IMR-90 (cell line): ENCODE measurements at regions not wholly inside any gene's neighbourhood (a gene's known extent, or its start where the extent isn't known, plus 50 kb on each side); places are given as distances from the start of the nearest gene placed in this dataset.
"Not testable (repeated sequence)": the region's sequence is repeated elsewhere in the genome, so short reads cannot be mapped to it uniquely, and the experiment has no call there.

Source experiments
- ATAC-seq: fragments of 200-7000 bp; cut with Tn5 transposase; 2 replicates; pipeline ENCODE4 v1.9.1; 2020; ENCODE audit warnings: low read depth, mild to moderate bottlenecking, moderate library complexity
- BruUV-seq: library from RNA; stranded (reverse); fragments of 400-500 nt; replicated peaks from 2 replicates; lab custom pipeline; 2021; lab: Mats Ljungman, UMichigan
- CTCF ChIA-PET: fragments of 300-600 bp; formaldehyde crosslinking; extraction: SDS; loops from one replicate; lab custom pipeline; 2021; ENCODE audit warnings: antibody characterized with exemption; lab: Yijun Ruan, JAX
- POLR2A ChIA-PET: fragments of 300-600 bp; sonication (Branson Sonifier 250); formaldehyde crosslinking; loops from one replicate; lab custom pipeline; 2022; ENCODE audit warnings: antibody characterized with exemption; ENCODE audit not compliant: unreplicated experiment; lab: Charles Lee
- DNase-seq: peaks from one replicate; pipeline ENCODE4 v3.0.0; 2013
- H2AFZ ChIP-seq: replicated peaks from 2 replicates; pipeline ENCODE3; 2013; ENCODE audit warnings: low read length, mild to moderate bottlenecking; ENCODE audit not compliant: poor library complexity
- H2AK5ac ChIP-seq: 2 replicates; pipeline ENCODE4 v1.6.1; 2013; ENCODE audit warnings: low read depth, low read length, inconsistent platforms
- H2AK9ac ChIP-seq: replicated peaks from 2 replicates; pipeline ENCODE3; 2013; ENCODE audit warnings: mild to moderate bottlenecking, low read depth, low read length, moderate library complexity; ENCODE audit not compliant: poor library complexity
- H2BK120ac ChIP-seq: 2 replicates; pipeline ENCODE4 v1.6.1; 2013; ENCODE audit warnings: low read depth, low read length, inconsistent platforms
- H2BK15ac ChIP-seq: 3 replicates; pipeline ENCODE4 v1.6.1; 2013; ENCODE audit warnings: low read depth, low read length, inconsistent platforms
- H2BK20ac ChIP-seq: 2 replicates; pipeline ENCODE4 v1.6.1; 2013; ENCODE audit warnings: low read depth, mild to moderate bottlenecking, inconsistent platforms, low read length, moderate library complexity
- H2BK5ac ChIP-seq: 2 replicates; pipeline ENCODE4 v1.6.1; 2013; ENCODE audit warnings: mild to moderate bottlenecking, low read depth, low read length, inconsistent platforms; ENCODE audit not compliant: poor library complexity, severe bottlenecking
- H3K14ac ChIP-seq: replicated peaks from 2 replicates; pipeline ENCODE4 v1.6.1; 2013; ENCODE audit warnings: low read depth, low read length, inconsistent platforms
- H3K18ac ChIP-seq: 2 replicates; pipeline ENCODE4 v1.6.1; 2013; ENCODE audit warnings: low read depth, low read length, control low read depth
- H3K23ac ChIP-seq: 2 replicates; pipeline ENCODE4 v1.6.1; 2013; ENCODE audit warnings: low read depth, low read length, inconsistent platforms
- H3K27ac ChIP-seq: 2 replicates; pipeline ENCODE4 v1.5.1; 2013; ENCODE audit warnings: mild to moderate bottlenecking, control low read depth, low read length; ENCODE audit not compliant: insufficient read depth
- H3K27me3 ChIP-seq: 2 replicates; pipeline ENCODE4 v1.6.1; 2013; ENCODE audit warnings: low read length; ENCODE audit not compliant: control insufficient read depth, insufficient read depth
- H3K36me3 ChIP-seq: 2 replicates; pipeline ENCODE4 v1.6.1; 2013; ENCODE audit warnings: low read length, mixed read lengths; ENCODE audit not compliant: control insufficient read depth, insufficient read depth
- H3K4ac ChIP-seq: 2 replicates; pipeline ENCODE4 v1.6.1; 2013; ENCODE audit warnings: low read depth, low read length, inconsistent platforms
- H3K4me1 ChIP-seq: 2 replicates; pipeline ENCODE4 v1.6.1; 2013; ENCODE audit warnings: low read length, mixed read lengths; ENCODE audit not compliant: control insufficient read depth, insufficient read depth
- H3K4me2 ChIP-seq: 2 replicates; pipeline ENCODE4 v1.6.1; 2013; ENCODE audit warnings: low read depth, mild to moderate bottlenecking, control low read depth, low read length, moderate library complexity
- H3K4me3 ChIP-seq: 2 replicates; pipeline ENCODE4 v1.5.1; 2013; ENCODE audit warnings: low read depth, mild to moderate bottlenecking, control low read depth, low read length, moderate library complexity; ENCODE audit not compliant: insufficient read depth
- H3K56ac ChIP-seq: 2 replicates; pipeline ENCODE4 v1.6.1; 2013; ENCODE audit warnings: low read length, inconsistent platforms; ENCODE audit not compliant: insufficient read depth; ENCODE audit errors: extremely low read depth
- H3K79me1 ChIP-seq, 2 experiments: 2 replicates each; pipeline ENCODE4 v1.6.1; 2013; ENCODE audit warnings: low read length in 2 of 2, inconsistent platforms in 1 of 2, low read depth in 1 of 2
- H3K9ac ChIP-seq: 2 replicates; pipeline ENCODE4 v1.6.1; 2013; ENCODE audit warnings: low read depth, low read length, control low read depth
- H3K9me1 ChIP-seq: 2 replicates; pipeline ENCODE4 v1.6.1; 2013; ENCODE audit warnings: low read length, inconsistent platforms; ENCODE audit not compliant: insufficient read depth
- H3K9me3 ChIP-seq: 2 replicates; pipeline ENCODE4 v1.6.1; 2013; ENCODE audit warnings: low read length; ENCODE audit not compliant: control insufficient read depth, insufficient read depth
- H4K20me1 ChIP-seq: 2 replicates; pipeline ENCODE4 v1.6.1; 2013; ENCODE audit warnings: low read length, inconsistent platforms; ENCODE audit not compliant: insufficient read depth
- H4K5ac ChIP-seq: 2 replicates; pipeline ENCODE4 v1.6.1; 2013; ENCODE audit warnings: mild to moderate bottlenecking, low read depth, low read length, control low read depth
- H4K8ac ChIP-seq, 2 experiments: 2 replicates each; pipeline ENCODE4 v1.6.1; 2013; ENCODE audit warnings: low read depth in 2 of 2, low read length in 2 of 2, control low read depth in 1 of 2, inconsistent platforms in 1 of 2
- H4K91ac ChIP-seq: 2 replicates; pipeline ENCODE4 v1.6.1; 2013; ENCODE audit warnings: low read depth, low read length, inconsistent platforms; ENCODE audit not compliant: insufficient read depth
- BHLHE40 ChIP-seq: fragments of 150-350 bp; IDR thresholded peaks from 2 replicates; pipeline ENCODE4 v1.6.1; 2016; ENCODE audit warnings: mild to moderate bottlenecking, low read depth, low read length
- CHD1 ChIP-seq: IDR thresholded peaks from 2 replicates; pipeline ENCODE4 v1.6.1; 2012; ENCODE audit warnings: low read depth, low read length, improper control_type of control experiment
- CTCF ChIP-seq: conservative IDR thresholded peaks from 2 replicates; pipeline ENCODE4 v1.5.1; 2012; ENCODE audit warnings: mild to moderate bottlenecking, low read depth, low read length, improper control_type of control experiment
- WGBS, 2 experiments: methylation state at CpG; one replicate each; pipeline versions ENCODE4 v1.1.5 to v1.1.7; 2013; ENCODE audit warnings: missing lambda C conversion rate in 2 of 2; ENCODE audit not compliant: insufficient read length in 1 of 2; ENCODE audit errors: extremely low coverage in 2 of 2; 5-methylcytosine and 5-hydroxymethylcytosine counted together
- dilution Hi-C: fragments of 300-500 bp; cut with HindIII; formaldehyde crosslinking; loops from one replicate; pipeline ENCODE4 v1.14.3; 2018; ENCODE audit warnings: low sequenced_read_pairs; ENCODE audit not compliant: unreplicated experiment
- in situ Hi-C: fragments of 300-500 bp; cut with MboI; formaldehyde crosslinking; loops from 3 replicates; pipeline ENCODE4 v1.14.3; 2019; ENCODE audit warnings: low sequenced_read_pairs, inconsistent platforms, mixed read lengths
- intact Hi-C: fragments of 100-400 bp; cut with micrococcal nuclease; formaldehyde crosslinking; loops from 2 replicates; pipeline ENCODE4 v1.10.0; 2022

DNA sequence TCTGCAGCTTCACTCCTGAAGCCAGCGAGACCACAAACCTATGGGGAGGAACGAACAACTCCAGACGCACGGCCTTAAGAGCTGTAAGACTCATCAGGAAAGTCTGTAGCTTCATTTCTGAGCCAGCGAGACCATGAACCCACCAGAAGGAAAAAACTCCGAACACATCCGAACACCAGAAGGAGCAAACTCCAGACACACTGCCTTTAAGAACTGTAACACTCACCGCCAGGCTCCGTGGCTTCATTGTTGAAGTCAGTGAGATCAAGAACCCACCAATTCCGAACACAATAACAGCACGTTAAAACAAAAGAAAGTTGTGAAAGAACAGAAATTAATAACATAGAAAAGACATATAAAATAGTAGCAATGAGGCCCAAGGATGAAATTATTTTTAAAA lies 300.5 kb upstream of the MDFIC2 start:
- no peak overlapping the region for H2BK15ac ChIP-seq
- in situ Hi-C loops = no loop called here
- H3K18ac ChIP-seq = no peak overlapping the region
- TF ChIP-seq BHLHE40 (no peak), CHD1 (no peak), CTCF (no peak)
- H3K4me3 ChIP-seq = no peak overlapping the region
- ChIA-PET POLR2A (no interaction called here), CTCF (no interaction called here)
- 83% methylated on average over 1 of the region's 11 CpGs; no CpG with 5 or more reads in 1 of the 2 experiments for WGBS, 2 experiments
- DNase-seq = no peak
- no peak overlapping the region for H3K4ac ChIP-seq
- intact Hi-C loops = no loop called here
- H4K5ac ChIP-seq = no peak overlapping the region
- no peak overlapping the region for H2BK20ac ChIP-seq
- no peak overlapping the region for H4K8ac ChIP-seq
- H3K27ac ChIP-seq = no peak overlapping the region
- no TSS peak for BruUV-seq
- no peak overlapping the region for H3K14ac ChIP-seq
- no peaks in the 10 kb centered on the region for H3K36me3 ChIP-seq
- no peaks in the 10 kb centered on the region for H4K20me1 ChIP-seq
- no peak overlapping the region for H3K23ac ChIP-seq
- H3K79me1 ChIP-seq = no peaks in the 10 kb centered on the region
- no peaks in the 10 kb centered on the region for H3K4me1 ChIP-seq
- no peak overlapping the region for H4K91ac ChIP-seq
- no peak overlapping the region for H3K4me2 ChIP-seq
- no peak overlapping the region for H2AK5ac ChIP-seq
- H3K9me1 ChIP-seq = no peaks in the 10 kb centered on the region
- H3K27me3 ChIP-seq = peaks cover 2% of the 10 kb centered on the region
- H2BK120ac ChIP-seq = no peak overlapping the region
- no peak overlapping the region for H3K9ac ChIP-seq
- H2AK9ac ChIP-seq = no peak overlapping the region
- no peak overlapping the region for H2AFZ ChIP-seq
- no peak overlapping the region for H2BK5ac ChIP-seq
- no peaks in the 10 kb centered on the region for H3K9me3 ChIP-seq
- dilution Hi-C loops = no loop called here
- ATAC-seq = no peak
- no peak overlapping the region for H3K56ac ChIP-seq

DNA sequence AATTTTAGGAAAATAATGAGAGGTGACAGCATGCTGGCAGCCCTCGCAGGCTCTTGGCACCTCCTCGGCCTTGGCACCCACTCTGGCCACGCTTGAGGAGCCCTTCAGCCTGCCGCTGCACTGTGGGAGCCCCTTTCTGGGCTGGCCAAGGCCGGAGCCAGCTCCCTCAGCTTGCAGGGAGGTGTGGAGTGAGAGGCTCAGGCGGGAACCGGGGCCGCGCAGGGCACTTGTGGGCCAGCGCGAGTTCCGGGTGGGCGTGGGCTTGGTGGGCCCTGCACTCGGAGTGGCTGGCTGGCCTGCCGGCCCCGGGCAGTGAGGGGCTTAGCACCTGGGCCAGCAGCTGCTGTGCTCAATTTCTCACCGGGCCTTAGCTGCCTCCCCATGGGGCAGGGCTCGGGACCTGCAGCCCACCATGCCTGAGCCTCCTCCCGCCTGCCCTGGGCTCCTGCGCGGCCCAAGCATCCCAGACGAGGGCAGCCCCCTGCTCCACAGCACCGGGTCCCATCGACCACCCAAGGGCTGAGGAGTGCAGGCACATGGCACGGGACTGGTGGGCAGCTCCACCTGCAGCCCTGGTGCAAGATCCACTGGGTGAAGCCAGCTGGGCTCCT lies 299.3 kb upstream of the MDFIC2 start:
- H2BK5ac ChIP-seq, POLR2A ChIA-PET, intact Hi-C loops, H3K27ac ChIP-seq, ATAC-seq, BruUV-seq, H2BK120ac ChIP-seq, H3K56ac ChIP-seq, in situ Hi-C loops, H4K91ac ChIP-seq, H3K4me1 ChIP-seq, H3K9ac ChIP-seq, DNase-seq, H3K4me2 ChIP-seq, H3K9me1 ChIP-seq, H2AK9ac ChIP-seq, dilution Hi-C loops, H2AFZ ChIP-seq, H3K23ac ChIP-seq, H2BK15ac ChIP-seq, H3K79me1 ChIP-seq, CTCF ChIA-PET, H4K20me1 ChIP-seq, H3K14ac ChIP-seq, H3K18ac ChIP-seq, H2AK5ac ChIP-seq, H4K5ac ChIP-seq, H3K4ac ChIP-seq, H3K27me3 ChIP-seq, H3K4me3 ChIP-seq, H3K9me3 ChIP-seq, H2BK20ac ChIP-seq, H3K36me3 ChIP-seq, H4K8ac ChIP-seq: not testable (repeated sequence)
- 100% methylated on average over 1 of the region's 25 CpGs; no CpG with 5 or more reads in 1 of the 2 experiments for WGBS, 2 experiments
